Spinal cord (tissue), 9 donors: ENCODE measurements at regions not wholly inside any gene's neighbourhood (a gene's known extent, or its start where the extent isn't known, plus 50 kb on each side); places are given as distances from the start of the nearest gene placed in this dataset.

ENCODE experiments used
- DNase-seq, 6 donors: peaks; one replicate each; pipeline versions ENCODE4 v3.0.0 to v3.0.0-alpha.2; 2013 to 2015; ENCODE audit warnings: low spot score in 6 of 6, low read depth in 4 of 6
- H3K27ac ChIP-seq: one replicate; pipeline ENCODE4 v1.5.1; 2013; ENCODE audit warnings: low read depth, low read length, control low read depth
- H3K27me3 ChIP-seq: one replicate; pipeline ENCODE4 v1.6.1; 2013; ENCODE audit warnings: low read length; ENCODE audit not compliant: control insufficient read depth, insufficient read depth
- H3K36me3 ChIP-seq: one replicate; pipeline ENCODE4 v1.6.1; 2013; ENCODE audit warnings: low read length; ENCODE audit not compliant: control insufficient read depth, insufficient read depth
- H3K4me1 ChIP-seq: one replicate; pipeline ENCODE4 v1.6.1; 2013; ENCODE audit warnings: low read length; ENCODE audit not compliant: control insufficient read depth, insufficient read depth
- H3K4me3 ChIP-seq: one replicate; pipeline ENCODE4 v1.5.1; 2013; ENCODE audit warnings: low read depth, low read length, control low read depth
- H3K9me3 ChIP-seq: one replicate; pipeline ENCODE4 v1.6.1; 2013; ENCODE audit warnings: low read length; ENCODE audit not compliant: control insufficient read depth, insufficient read depth
- WGBS: methylation state at CpG from one replicate; pipeline ENCODE4 v1.1.5; 2013; ENCODE audit warnings: missing lambda C conversion rate; ENCODE audit not compliant: insufficient coverage; 5-methylcytosine and 5-hydroxymethylcytosine counted together
- donor health status: healthy.

GRCh38 chr20:29687438-29687837 is 1570.0 kb upstream of the DEFB115 start:
- Histone ChIP-seq H3K4me3 (no peak overlapping the region), H3K9me3 (peaks cover 1% of the 10 kb centered on the region), H3K27me3 (no peaks in the 10 kb centered on the region), H3K27ac (no peak overlapping the region), H3K4me1 (no peaks in the 10 kb centered on the region), H3K36me3 (no peaks in the 10 kb centered on the region)
- no peak for DNase-seq
- 64% methylated on average over 7 of the region's 14 CpGs for WGBS

- Histone ChIP-seq H3K36me3 (no peaks in the 10 kb centered on the region), H3K4me1 (no peaks in the 10 kb centered on the region), H3K27ac (no peak overlapping the region), H3K9me3 (peaks cover 1% of the 10 kb centered on the region), H3K4me3 (no peak overlapping the region), H3K27me3 (no peaks in the 10 kb centered on the region)
- 53% methylated on average over 48 of the region's 48 CpGs for WGBS
- no peak for DNase-seq
Measured at GRCh38 chr20:29689411-29690225, 1567.8 kb upstream of the DEFB115 start.

- no peak overlapping the region for H3K27ac ChIP-seq
- H3K9me3 ChIP-seq = peaks cover 1% of the 10 kb centered on the region
- 81% methylated on average over 19 of the region's 19 CpGs for WGBS
- no peaks in the 10 kb centered on the region for H3K36me3 ChIP-seq
- no peak overlapping the region for H3K4me3 ChIP-seq
- no peaks in the 10 kb centered on the region for H3K27me3 ChIP-seq
- DNase-seq = no peak
- no peaks in the 10 kb centered on the region for H3K4me1 ChIP-seq
Measured at GRCh38 chr20:29690274-29690673, 1567.2 kb upstream of the DEFB115 start.

- Histone ChIP-seq H3K36me3 (no peaks in the 10 kb centered on the region), H3K27ac (no peak overlapping the region), H3K9me3 (peaks cover 2% of the 10 kb centered on the region), H3K4me1 (no peaks in the 10 kb centered on the region), H3K27me3 (no peaks in the 10 kb centered on the region), H3K4me3 (no peak overlapping the region)
- no peak for DNase-seq
- 50% methylated on average over 24 of the region's 35 CpGs for WGBS
Measured at GRCh38 chr20:29740601-29740950, 1516.9 kb upstream of the DEFB115 start.

GRCh38 chr20:29740951-29741593 is 1516.4 kb upstream of the DEFB115 start:
- no peaks in the 10 kb centered on the region for H3K36me3 ChIP-seq
- DNase-seq = no peak
- no peaks in the 10 kb centered on the region for H3K4me1 ChIP-seq
- H3K4me3 ChIP-seq = no peak overlapping the region
- peaks cover 2% of the 10 kb centered on the region for H3K9me3 ChIP-seq
- WGBS = 64% methylated on average over 38 of the region's 51 CpGs
- H3K27me3 ChIP-seq = no peaks in the 10 kb centered on the region
- no peak overlapping the region for H3K27ac ChIP-seq

- no peaks in the 10 kb centered on the region for H3K4me1 ChIP-seq
- WGBS = 63% methylated on average over 13 of the region's 13 CpGs
- H3K36me3 ChIP-seq = no peaks in the 10 kb centered on the region
- DNase-seq = no peak
- H3K27me3 ChIP-seq = no peaks in the 10 kb centered on the region
- H3K4me3 ChIP-seq = no peak overlapping the region
- H3K27ac ChIP-seq = no peak overlapping the region
- H3K9me3 ChIP-seq = peaks cover 2% of the 10 kb centered on the region
Measured at GRCh38 chr20:29741594-29741893, 1515.9 kb upstream of the DEFB115 start.

GRCh38 chr20:29741894-29742698 is 1515.4 kb upstream of the DEFB115 start:
- H3K4me3 ChIP-seq = no peak overlapping the region
- H3K27me3 ChIP-seq = no peaks in the 10 kb centered on the region
- H3K9me3 ChIP-seq = peaks cover 2% of the 10 kb centered on the region
- WGBS = 59% methylated on average over 82 of the region's 88 CpGs
- no peaks in the 10 kb centered on the region for H3K4me1 ChIP-seq
- no peak for DNase-seq
- H3K36me3 ChIP-seq = no peaks in the 10 kb centered on the region
- H3K27ac ChIP-seq = no peak overlapping the region

- Histone ChIP-seq H3K4me3 (no peak overlapping the region), H3K27ac (no peak overlapping the region), H3K27me3 (no peaks in the 10 kb centered on the region), H3K36me3 (no peaks in the 10 kb centered on the region), H3K9me3 (peaks cover 2% of the 10 kb centered on the region), H3K4me1 (no peaks in the 10 kb centered on the region)
- no peak for DNase-seq
- WGBS = 49% methylated on average over 38 of the region's 41 CpGs
Measured at GRCh38 chr20:29742699-29743100, 1514.8 kb upstream of the DEFB115 start.

- 52% methylated on average over 78 of the region's 80 CpGs for WGBS
- DNase-seq = no peak
- Histone ChIP-seq H3K36me3 (no peaks in the 10 kb centered on the region), H3K27ac (no peak overlapping the region), H3K9me3 (peaks cover 2% of the 10 kb centered on the region), H3K27me3 (no peaks in the 10 kb centered on the region), H3K4me3 (no peak overlapping the region), H3K4me1 (no peaks in the 10 kb centered on the region)
Measured at GRCh38 chr20:29743101-29743931, 1514.1 kb upstream of the DEFB115 start.
